Thoracic aorta (tissue), 2 donors: ENCODE measurements at regions not wholly inside any gene's neighbourhood (a gene's known extent, or its start where the extent isn't known, plus 50 kb on each side); places are given as distances from the start of the nearest gene placed in this dataset.

Source experiments
- ATAC-seq: fragments of 150-250 bp; one replicate; pipeline ENCODE4 v1.8.0; 2017; ENCODE audit warnings: low read depth; ENCODE audit not compliant: insufficient number of reproducible peaks, low FRiP score
- DNase-seq: peaks from one replicate; pipeline ENCODE4 v3.0.0-alpha.2; 2020; ENCODE audit warnings: low spot score
- H3K27ac ChIP-seq, 2 donors: fragments of 200-600 bp; sonication (generic); 1 replicate in 1 of 2; 2 replicates in 1 of 2; pipeline ENCODE4 v1.5.1; 2016; ENCODE audit warnings: mild to moderate bottlenecking in 2 of 2, moderate library complexity in 2 of 2
- H3K27me3 ChIP-seq: fragments of 200-600 bp; sonication (generic); replicated peaks from 2 replicates; pipeline ENCODE4 v1.6.0; 2016; ENCODE audit warnings: mild to moderate bottlenecking; ENCODE audit not compliant: insufficient read depth
- H3K36me3 ChIP-seq: fragments of 200-600 bp; sonication (generic); one replicate; pipeline ENCODE4 v1.5.1; 2016
- H3K4me1 ChIP-seq, 2 donors: fragments of 200-600 bp; sonication (generic); 1 replicate in 1 of 2; 2 replicates in 1 of 2; pipeline versions ENCODE4 v1.5.1 to v1.6.0; 2016; ENCODE audit warnings: low read depth in 2 of 2, mild to moderate bottlenecking in 1 of 2; ENCODE audit not compliant: control insufficient read depth in 1 of 2
- H3K4me3 ChIP-seq: fragments of 200-600 bp; sonication (generic); 2 replicates; pipeline ENCODE4 v1.5.1; 2016; ENCODE audit warnings: mild to moderate bottlenecking
- H3K9me3 ChIP-seq: fragments of 200-600 bp; sonication (generic); 2 replicates; pipeline ENCODE4 v1.5.1; 2016
- TF ChIP-seq, protein P1 (sequence below): fragments of 200-600 bp; sonication (generic); IDR thresholded peaks from one replicate; pipeline ENCODE4 v1.5.1; 2019; ENCODE audit warnings: antibody characterized with exemption

DNA sequence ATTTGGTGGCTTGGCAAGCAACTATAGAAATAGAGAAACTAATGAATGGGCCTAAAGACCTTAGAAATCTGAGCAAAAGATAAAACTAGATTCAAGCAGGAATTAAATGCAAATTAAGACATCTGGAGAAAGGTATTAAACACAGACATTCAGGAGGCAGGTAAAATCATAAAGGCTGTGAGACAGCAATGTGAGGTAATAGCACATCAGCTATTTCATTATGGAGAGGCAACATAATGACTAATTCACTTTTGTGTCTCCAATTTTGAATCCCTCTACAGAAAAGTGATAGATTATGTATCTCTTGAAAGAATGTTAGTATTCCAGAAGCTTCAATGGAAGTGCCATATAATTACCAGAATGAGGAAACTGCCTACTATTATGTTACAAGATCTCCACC is 175.9 kb upstream of the LRIG3 start:
- TF ChIP-seq, protein P1, sequence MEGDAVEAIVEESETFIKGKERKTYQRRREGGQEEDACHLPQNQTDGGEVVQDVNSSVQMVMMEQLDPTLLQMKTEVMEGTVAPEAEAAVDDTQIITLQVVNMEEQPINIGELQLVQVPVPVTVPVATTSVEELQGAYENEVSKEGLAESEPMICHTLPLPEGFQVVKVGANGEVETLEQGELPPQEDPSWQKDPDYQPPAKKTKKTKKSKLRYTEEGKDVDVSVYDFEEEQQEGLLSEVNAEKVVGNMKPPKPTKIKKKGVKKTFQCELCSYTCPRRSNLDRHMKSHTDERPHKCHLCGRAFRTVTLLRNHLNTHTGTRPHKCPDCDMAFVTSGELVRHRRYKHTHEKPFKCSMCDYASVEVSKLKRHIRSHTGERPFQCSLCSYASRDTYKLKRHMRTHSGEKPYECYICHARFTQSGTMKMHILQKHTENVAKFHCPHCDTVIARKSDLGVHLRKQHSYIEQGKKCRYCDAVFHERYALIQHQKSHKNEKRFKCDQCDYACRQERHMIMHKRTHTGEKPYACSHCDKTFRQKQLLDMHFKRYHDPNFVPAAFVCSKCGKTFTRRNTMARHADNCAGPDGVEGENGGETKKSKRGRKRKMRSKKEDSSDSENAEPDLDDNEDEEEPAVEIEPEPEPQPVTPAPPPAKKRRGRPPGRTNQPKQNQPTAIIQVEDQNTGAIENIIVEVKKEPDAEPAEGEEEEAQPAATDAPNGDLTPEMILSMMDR, result no peak
- Histone ChIP-seq H3K9me3 (no peaks in the 10 kb centered on the region), H3K4me1 (no peaks in the 10 kb centered on the region), H3K27me3 (no peaks in the 10 kb centered on the region), H3K27ac (no peak overlapping the region), H3K4me3 (no peak overlapping the region), H3K36me3 (no peaks in the 10 kb centered on the region)
- DNase-seq (no peak), ATAC-seq (no peak)

DNA sequence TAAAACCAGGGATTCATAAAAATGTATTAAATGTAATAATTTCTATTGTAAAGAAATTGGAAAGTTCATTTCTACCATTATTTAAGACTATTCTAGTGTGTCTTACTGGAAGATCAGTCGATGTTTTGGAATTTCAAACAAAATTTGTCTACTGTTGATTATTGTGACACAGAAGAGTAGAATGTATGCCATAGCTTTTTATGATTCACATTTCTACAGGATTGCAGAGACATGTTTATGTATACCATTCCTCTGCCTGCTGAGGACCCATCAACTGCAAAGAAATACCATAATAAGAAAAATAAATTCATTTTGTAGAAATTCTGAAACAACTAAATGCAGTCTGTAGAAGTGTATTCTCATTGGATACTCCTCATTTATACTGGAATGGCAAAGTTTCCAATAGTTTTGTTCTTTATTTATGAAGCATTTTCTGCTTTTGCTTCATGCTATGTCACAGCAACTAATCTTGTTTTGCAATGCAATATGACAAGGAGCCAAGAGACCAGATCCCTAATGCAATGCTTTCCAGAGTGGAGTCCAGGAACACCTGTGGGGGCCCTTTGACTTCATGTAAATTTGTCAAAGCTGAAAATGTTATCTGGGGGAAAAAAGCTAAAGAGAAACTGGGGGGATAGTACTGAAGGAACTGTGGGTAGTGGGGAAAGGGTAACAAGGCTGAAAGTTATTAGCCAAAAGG is 172.9 kb upstream of the LRIG3 start:
- H3K9me3 ChIP-seq, result no peaks in the 10 kb centered on the region
- ATAC-seq, result no peak

DNA sequence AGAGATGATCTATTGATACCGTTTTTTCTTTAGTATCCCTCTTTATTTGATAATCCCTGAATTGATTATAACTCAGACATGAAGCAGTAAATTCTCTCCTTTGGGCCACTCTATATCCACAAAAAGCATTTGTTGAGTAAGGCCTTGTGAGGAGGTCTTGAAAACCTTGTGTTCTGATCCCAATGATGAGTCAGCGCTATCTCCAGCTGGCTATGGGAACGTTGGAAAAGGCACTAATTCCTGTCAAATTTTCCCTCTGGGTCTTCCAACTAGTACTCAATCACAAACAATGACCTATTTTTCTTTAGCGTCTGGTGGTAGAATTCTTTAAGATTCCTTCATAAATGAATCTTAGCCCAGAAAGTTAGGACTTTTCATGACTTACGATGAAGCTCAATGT is 168.4 kb upstream of the LRIG3 start:
- no peak for ATAC-seq
- TF ChIP-seq, protein P1, result no peak
- Histone ChIP-seq H3K36me3 (no peaks in the 10 kb centered on the region), H3K9me3 (no peaks in the 10 kb centered on the region), H3K27me3 (no peaks in the 10 kb centered on the region), H3K27ac (no peak overlapping the region), H3K4me1 (peaks cover 3 to 14% of the 10 kb centered on the region in 2 donors), H3K4me3 (no peak overlapping the region)
- DNase-seq, result no peak

More for the DNA sequence above, 172.9 kb upstream of the LRIG3 start:
- Histone ChIP-seq H3K27ac (no peak overlapping the region), H3K4me3 (no peak overlapping the region), H3K36me3 (no peaks in the 10 kb centered on the region), H3K27me3 (no peaks in the 10 kb centered on the region), H3K4me1 (no peaks in the 10 kb centered on the region)
- TF ChIP-seq, protein P1, result no peak
- no peak for DNase-seq

DNA sequence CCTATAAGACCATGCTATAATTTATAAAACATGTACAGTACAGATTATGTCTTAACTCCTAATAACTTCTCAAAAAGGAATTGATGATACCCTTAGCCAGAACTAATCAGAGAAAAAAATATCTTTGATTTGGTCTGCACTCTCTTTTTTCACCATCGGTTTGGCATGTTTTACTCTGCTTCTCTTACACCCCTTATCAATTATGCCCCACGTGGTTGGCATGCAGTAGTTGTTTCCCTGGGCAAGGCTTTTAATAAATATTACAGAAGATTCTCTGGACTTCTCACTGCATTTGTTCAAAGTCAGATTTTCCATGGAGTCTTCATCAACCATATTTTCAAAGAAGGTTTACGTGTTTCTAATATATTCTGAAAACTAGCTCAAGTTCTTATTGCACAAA is 167.4 kb upstream of the LRIG3 start:
- H3K27ac ChIP-seq, result no peak overlapping the region
- ATAC-seq, result no peak
- H3K27me3 ChIP-seq, result no peaks in the 10 kb centered on the region
- H3K36me3 ChIP-seq, result no peaks in the 10 kb centered on the region
- H3K9me3 ChIP-seq, result no peaks in the 10 kb centered on the region
- H3K4me3 ChIP-seq, result no peak overlapping the region
- TF ChIP-seq, protein P1, result no peak
- no peak for DNase-seq
- peaks cover 3 to 14% of the 10 kb centered on the region in 2 donors for H3K4me1 ChIP-seq

DNA sequence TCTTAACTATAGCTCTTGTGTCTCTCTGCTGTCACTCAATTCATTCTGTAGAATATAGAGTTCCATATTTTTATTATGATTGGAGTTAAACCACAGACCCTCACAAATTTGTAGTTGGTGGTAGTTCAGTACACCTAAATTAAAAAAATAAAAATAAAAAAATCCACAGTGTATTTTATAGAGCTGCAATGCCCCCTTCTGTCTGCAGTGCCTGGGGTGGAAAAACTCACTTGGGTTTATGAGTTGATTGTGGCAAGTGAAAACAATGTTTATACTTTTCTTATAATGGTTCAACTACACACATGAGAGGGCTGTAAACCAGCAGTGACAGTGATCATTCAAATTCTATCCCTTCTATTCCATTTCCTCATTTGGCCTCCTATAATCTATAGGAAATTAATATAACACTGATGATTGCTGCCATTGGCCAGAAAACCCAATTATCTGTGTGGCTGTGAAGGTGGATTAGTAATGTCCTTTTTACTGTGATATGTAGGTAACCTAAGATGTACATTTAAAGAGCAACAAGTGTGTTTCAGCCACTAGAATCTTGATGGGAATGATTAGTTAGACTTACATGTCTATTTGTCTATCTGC is 166.9 kb upstream of the LRIG3 start:
- no peak for DNase-seq
- H3K36me3 ChIP-seq, result no peaks in the 10 kb centered on the region
- TF ChIP-seq, protein P1, result peak; percentile 41
- no peak overlapping the region for H3K4me3 ChIP-seq
- no peak for ATAC-seq
- H3K27ac ChIP-seq, result no peak overlapping the region
- no peaks in the 10 kb centered on the region for H3K27me3 ChIP-seq
- H3K9me3 ChIP-seq, result no peaks in the 10 kb centered on the region
- peaks cover 3 to 14% of the 10 kb centered on the region in 2 donors for H3K4me1 ChIP-seq
